Caco-2 (cell line): ENCODE measurements at regions not wholly inside any gene's neighbourhood (a gene's known extent, or its start where the extent isn't known, plus 50 kb on each side); places are given as distances from the start of the nearest gene placed in this dataset.

Source experiments
- BruUV-seq: library from RNA; stranded (reverse); fragments of 400-500 nt; replicated peaks from 2 replicates; lab custom pipeline; 2021; lab: Mats Ljungman, UMichigan
- CTCF ChIA-PET: fragments of 300-600 bp; sonication (Branson Sonifier 250); formaldehyde crosslinking; loops from one replicate; lab custom pipeline; 2022; ENCODE audit warnings: antibody characterized with exemption; lab: Charles Lee
- POLR2A ChIA-PET: fragments of 300-600 bp; sonication (Branson Sonifier 250); formaldehyde crosslinking; loops from one replicate; lab custom pipeline; 2022; ENCODE audit warnings: antibody characterized with exemption; lab: Charles Lee
- DNase-seq, 2 experiments: peaks; one replicate each; pipeline versions ENCODE4 v3.0.0 to v3.0.0-alpha.2; 2020 to 2022
- H3K27me3 ChIP-seq: replicated peaks from 2 replicates; pipeline ENCODE4 v1.6.0; 2011; ENCODE audit warnings: low read length; ENCODE audit not compliant: control insufficient read depth, insufficient read depth
- H3K36me3 ChIP-seq: 2 replicates; pipeline ENCODE4 v1.5.1; 2011; ENCODE audit warnings: low read length; ENCODE audit not compliant: control insufficient read depth, insufficient read depth
- H3K4me1 ChIP-seq: fragments of 250-450 bp; sonication (Bioruptor Pico); 2 replicates; pipeline ENCODE4 v1.5.1; 2020; ENCODE audit warnings: mild to moderate bottlenecking
- H3K4me3 ChIP-seq: 2 replicates; pipeline ENCODE4 v1.5.1; 2011; ENCODE audit warnings: low read depth, mild to moderate bottlenecking, control low read depth, low read length
- H3K9me3 ChIP-seq: fragments of 250-450 bp; sonication (Bioruptor Pico); 2 replicates; pipeline ENCODE4 v1.5.1; 2020; ENCODE audit warnings: mild to moderate bottlenecking, moderate library complexity
- H3K27ac Mint-ChIP-seq: one replicate; pipeline ENCODE4 v1.8.0; 2022; ENCODE audit warnings: mixed read lengths; ENCODE audit not compliant: unreplicated experiment
- H3K27me3 Mint-ChIP-seq: one replicate; pipeline ENCODE4 v1.8.0; 2022; ENCODE audit warnings: mixed read lengths; ENCODE audit not compliant: insufficient read depth, unreplicated experiment
- H3K36me3 Mint-ChIP-seq: one replicate; pipeline ENCODE4 v1.8.0; 2022; ENCODE audit warnings: mild to moderate bottlenecking, mixed read lengths; ENCODE audit not compliant: insufficient read depth, unreplicated experiment
- H3K4me1 Mint-ChIP-seq: one replicate; pipeline ENCODE4 v1.8.0; 2022; ENCODE audit warnings: low read depth, mixed read lengths; ENCODE audit not compliant: unreplicated experiment
- H3K4me3 Mint-ChIP-seq: one replicate; pipeline ENCODE4 v1.8.0; 2022; ENCODE audit warnings: mild to moderate bottlenecking, moderate library complexity, mixed read lengths; ENCODE audit not compliant: unreplicated experiment
- H3K9me3 Mint-ChIP-seq: one replicate; pipeline ENCODE4 v1.8.0; 2022; ENCODE audit warnings: mixed read lengths; ENCODE audit not compliant: unreplicated experiment
- CTCF ChIP-seq, 2 experiments: fragments of 200-600 bp in 1 of 2; IDR thresholded peaks; 1 replicate in 1 of 2; 2 replicates in 1 of 2; pipeline versions ENCODE4 v1.5.1 to v1.8.0; 2011 to 2022; ENCODE audit warnings: antibody characterized with exemption in 1 of 2, control low read depth in 1 of 2, inconsistent platforms in 1 of 2, low read depth in 1 of 2, low read length in 1 of 2, mild to moderate bottlenecking in 1 of 2, moderate library complexity in 1 of 2; ENCODE audit not compliant: insufficient read depth in 1 of 2, severe bottlenecking in 1 of 2, unreplicated experiment in 1 of 2
- intact Hi-C: fragments of 100-400 bp; cut with micrococcal nuclease; formaldehyde crosslinking; loops from one replicate; pipeline ENCODE4 v1.10.0; 2022; ENCODE audit not compliant: unreplicated experiment

DNA sequence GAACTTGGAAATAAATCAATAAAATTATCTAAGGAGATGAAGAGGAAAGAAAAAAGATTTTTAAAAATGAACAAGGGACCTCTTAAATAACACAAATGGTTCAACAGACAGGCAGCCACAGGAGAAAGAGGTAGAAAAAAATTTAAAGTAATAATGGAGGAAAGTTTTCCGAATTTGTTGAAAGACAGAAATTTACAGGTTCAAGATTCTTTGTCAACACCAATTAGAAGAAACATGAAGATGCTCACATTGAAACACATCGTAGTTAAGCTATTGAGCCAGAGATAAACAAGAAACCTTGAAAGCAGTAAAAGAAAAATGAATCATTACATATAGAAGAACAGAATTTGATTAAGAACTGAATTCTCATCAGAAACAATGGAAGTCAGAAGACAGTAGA is 68.7 kb upstream of the OSMR start:
- no TSS peak for BruUV-seq
- H3K36me3 ChIP-seq: no peaks in the 10 kb centered on the region
- intact Hi-C loops: no loop called here
- H3K27me3 ChIP-seq: no peaks in the 10 kb centered on the region
- Mint-ChIP-seq H3K9me3 (peaks cover 17% of the 10 kb centered on the region), H3K36me3 (no peaks in the 10 kb centered on the region), H3K4me1 (no peaks in the 10 kb centered on the region), H3K27ac (no peak overlapping the region), H3K27me3 (peaks cover 5% of the 10 kb centered on the region), H3K4me3 (no peak overlapping the region)
- POLR2A ChIA-PET: no interaction called here
- DNase-seq: no peak
- H3K4me3 ChIP-seq: no peak overlapping the region
- no peaks in the 10 kb centered on the region; the same call in 1 of the 2 replicates for H3K9me3 ChIP-seq
- H3K4me1 ChIP-seq: no peaks in the 10 kb centered on the region
- CTCF ChIA-PET: no interaction called here
- TF ChIP-seq CTCF (IDR thresholded peaks at IDR 0.05; ENCODE audit: insufficient read depth in 1 of 2, low read depth in 1 of 2, low read length in 1 of 2, severe bottlenecking in 1 of 2, unreplicated experiment in 1 of 2): no peak

DNA sequence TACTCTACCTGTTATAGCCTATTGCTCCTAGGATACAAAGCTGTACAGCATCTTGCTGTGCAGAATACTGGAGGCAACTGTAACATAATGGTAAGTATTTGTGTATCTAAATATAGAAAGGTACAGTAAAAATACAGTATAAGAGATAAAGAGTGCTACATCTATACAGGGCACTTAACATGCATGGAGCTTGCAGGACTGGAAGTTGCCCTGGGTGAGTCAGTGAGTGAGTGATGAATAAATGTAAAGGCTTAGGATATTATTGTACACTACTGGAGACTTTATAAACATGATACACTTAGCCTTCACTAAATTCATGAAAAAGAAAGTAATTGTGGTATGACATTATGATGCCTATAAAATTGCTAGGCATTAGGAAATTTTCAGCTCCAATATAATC is 65.5 kb upstream of the OSMR start:
- ChIA-PET POLR2A (no interaction called here), CTCF (interaction anchor here (0.9 kb wide), 1 partner anchor 339 kb away, joined by 3 read pairs; no protein-coding TSS in a partner anchor)
- no peak for DNase-seq
- no peaks in the 10 kb centered on the region for H3K4me1 Mint-ChIP-seq
- Histone ChIP-seq H3K4me3 (no peak overlapping the region), H3K4me1 (peaks cover 9% of the 10 kb centered on the region; the same call in 1 of the 2 replicates), H3K9me3 (no peaks in the 10 kb centered on the region; the same call in 1 of the 2 replicates), H3K36me3 (no peaks in the 10 kb centered on the region), H3K27me3 (no peaks in the 10 kb centered on the region)
- TF ChIP-seq CTCF (IDR thresholded peaks at IDR 0.05; ENCODE audit: insufficient read depth in 1 of 2, low read depth in 1 of 2, low read length in 1 of 2, severe bottlenecking in 1 of 2, unreplicated experiment in 1 of 2): no peak
- H3K4me3 Mint-ChIP-seq: no peak overlapping the region
- peaks cover 5% of the 10 kb centered on the region for H3K27me3 Mint-ChIP-seq
- no peaks in the 10 kb centered on the region for H3K36me3 Mint-ChIP-seq
- no peak overlapping the region for H3K27ac Mint-ChIP-seq
- BruUV-seq: no TSS peak
- intact Hi-C loops: no loop called here
- H3K9me3 Mint-ChIP-seq: peaks cover 17% of the 10 kb centered on the region

GRCh38 chr5:38780945-38781344 is 64.9 kb upstream of the OSMR start:
- Histone ChIP-seq H3K9me3 (no peaks in the 10 kb centered on the region; the same call in 1 of the 2 replicates), H3K4me1 (peaks cover 9% of the 10 kb centered on the region; the same call in 1 of the 2 replicates), H3K4me3 (no peak overlapping the region), H3K36me3 (no peaks in the 10 kb centered on the region), H3K27me3 (no peaks in the 10 kb centered on the region)
- peaks cover 23% of the 10 kb centered on the region for H3K9me3 Mint-ChIP-seq
- BruUV-seq: no TSS peak
- no peaks in the 10 kb centered on the region for H3K36me3 Mint-ChIP-seq
- TF ChIP-seq CTCF (IDR thresholded peaks at IDR 0.05; ENCODE audit: insufficient read depth in 1 of 2, low read depth in 1 of 2, low read length in 1 of 2, severe bottlenecking in 1 of 2, unreplicated experiment in 1 of 2): no peak
- DNase-seq: no peak
- CTCF ChIA-PET: interaction anchor here (0.9 kb wide), 1 partner anchor 339 kb away, joined by 3 read pairs; no protein-coding TSS in a partner anchor
- H3K27ac Mint-ChIP-seq: no peak overlapping the region
- H3K4me1 Mint-ChIP-seq: no peaks in the 10 kb centered on the region
- H3K27me3 Mint-ChIP-seq: peaks cover 5% of the 10 kb centered on the region
- intact Hi-C loops: no loop called here
- no peak overlapping the region for H3K4me3 Mint-ChIP-seq
- POLR2A ChIA-PET: no interaction called here
